ENCODE measurements at regions not wholly inside any gene's neighbourhood (a gene's known extent, or its start where the extent isn't known, plus 50 kb on each side); places are given as distances from the start of the nearest gene placed in this dataset.

GRCh38 chr10:36366843-36367242 lies 724.7 kb upstream of the FZD8 start:
- Histone ChIP-seq H3K79me2 (ENCODE audit: insufficient read depth, low read length) (no peaks in the 10 kb centered on the region), H3K36me3 (ENCODE audit: control insufficient read depth in 1 of 2, insufficient read depth in 2 of 2, low read length in 2 of 2) (no peaks in the 10 kb centered on the region), H3K4me2 (ENCODE audit: low read length) (no peak overlapping the region), H3K9me3 (ENCODE audit: control insufficient read depth in 1 of 2, insufficient read depth in 1 of 2, low read depth in 1 of 2, low read length in 2 of 2) (peaks cover 6 to 25% of the 10 kb centered on the region in 2 experiments; a peak in 2 of 4 replicates), H3K9ac (ENCODE audit: low read length) (no peak overlapping the region), H2AFZ (ENCODE audit: low read depth, low read length, poor library complexity, severe bottlenecking) (no peak overlapping the region), H3K27ac (ENCODE audit: low read depth, low read length) (no peak overlapping the region), H3K9me2 (ENCODE audit: insufficient read depth) (no peaks in the 10 kb centered on the region), H4K20me1 (ENCODE audit: insufficient read depth) (no peaks in the 10 kb centered on the region), H3K4me1 (ENCODE audit: control insufficient read depth in 1 of 2, insufficient read depth in 2 of 2, low read length in 2 of 2) (no peaks in the 10 kb centered on the region), H3K4me3 (replicated peaks in 1 of 2; ENCODE audit: low read depth in 1 of 2, low read length in 2 of 2) (no peak overlapping the region), H3K27me3 (ENCODE audit: insufficient read depth, low read length) (no peaks in the 10 kb centered on the region)
- ChIA-PET RAD21 (ENCODE audit: low non-redundant PET in 1 of 2, low total read pairs in 2 of 2, uncharacterized antibody in 2 of 2, unreplicated experiment in 2 of 2) (no interaction called here), POLR2A (no interaction called here), CTCF (no interaction called here)
- BruUV-seq (replicated peaks): no TSS peak
- TF ChIP-seq ZFX (IDR thresholded peaks at IDR 0.05) (no peak), POLR2AphosphoS5 (IDR thresholded peaks at IDR 0.05; ENCODE audit: low read depth, low read length) (no peak), EZH2 (IDR thresholded peaks at IDR 0.05) (no peak), POLR2A (IDR thresholded peaks at IDR 0.05; ENCODE audit: borderline replicate concordance, extremely low read depth, insufficient read depth, insufficient read length) (no peak), ZBTB33 (IDR thresholded peaks at IDR 0.05; ENCODE audit: extremely low read depth, insufficient replicate concordance, low read length) (no peak), SRF (IDR thresholded peaks at IDR 0.05; ENCODE audit: low read depth) (no peak), CBX3 (IDR thresholded peaks at IDR 0.05; ENCODE audit: low read depth) (no peak), SP1 (IDR thresholded peaks at IDR 0.05; ENCODE audit: low read depth) (no peak)
- TF ChIP-seq, protein P1, sequence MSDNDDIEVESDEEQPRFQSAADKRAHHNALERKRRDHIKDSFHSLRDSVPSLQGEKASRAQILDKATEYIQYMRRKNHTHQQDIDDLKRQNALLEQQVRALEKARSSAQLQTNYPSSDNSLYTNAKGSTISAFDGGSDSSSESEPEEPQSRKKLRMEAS (IDR thresholded peaks at IDR 0.05): no peak
- intact Hi-C loops (cut with micrococcal nuclease): no loop called here
- DNase-seq (ENCODE audit: low read depth, low spot score) (no peak), ATAC-seq (no peak)

DNA sequence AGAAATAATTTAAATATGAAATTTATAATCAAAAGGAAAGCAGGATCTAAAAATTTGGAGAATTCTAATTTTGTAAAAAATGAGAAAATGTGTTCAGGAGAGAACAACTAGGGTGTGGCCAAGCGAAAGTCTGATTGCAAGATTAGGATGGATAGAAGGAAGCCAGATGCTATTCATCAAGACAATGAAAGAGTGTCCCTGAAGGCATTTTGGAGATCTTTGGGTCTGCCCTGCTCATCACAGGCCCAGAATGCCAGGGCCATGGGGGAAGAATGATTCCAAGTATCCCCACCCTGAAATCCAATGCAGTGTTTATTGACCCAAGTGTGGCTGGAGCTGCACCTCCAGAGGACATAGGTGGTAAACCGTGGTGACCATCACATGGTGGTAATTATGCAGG lies 724.0 kb upstream of the FZD8 start:
- Histone ChIP-seq H3K9ac (ENCODE audit: low read length) (no peak overlapping the region), H4K20me1 (ENCODE audit: insufficient read depth) (no peaks in the 10 kb centered on the region), H3K27ac (ENCODE audit: low read depth, low read length) (no peak overlapping the region), H3K4me1 (ENCODE audit: control insufficient read depth in 1 of 2, insufficient read depth in 2 of 2, low read length in 2 of 2) (no peaks in the 10 kb centered on the region), H3K4me3 (replicated peaks in 1 of 2; ENCODE audit: low read depth in 1 of 2, low read length in 2 of 2) (no peak overlapping the region), H3K36me3 (ENCODE audit: control insufficient read depth in 1 of 2, insufficient read depth in 2 of 2, low read length in 2 of 2) (no peaks in the 10 kb centered on the region), H3K9me2 (ENCODE audit: insufficient read depth) (no peaks in the 10 kb centered on the region), H2AFZ (ENCODE audit: low read depth, low read length, poor library complexity, severe bottlenecking) (no peak overlapping the region), H3K27me3 (ENCODE audit: insufficient read depth, low read length) (no peaks in the 10 kb centered on the region), H3K9me3 (ENCODE audit: control insufficient read depth in 1 of 2, insufficient read depth in 1 of 2, low read depth in 1 of 2, low read length in 2 of 2) (peaks cover 6 to 25% of the 10 kb centered on the region in 2 experiments; a peak in 2 of 4 replicates), H3K79me2 (ENCODE audit: insufficient read depth, low read length) (no peaks in the 10 kb centered on the region), H3K4me2 (ENCODE audit: low read length) (no peak overlapping the region)
- intact Hi-C loops (cut with micrococcal nuclease): no loop called here
- CTCF ChIA-PET: no interaction called here
- TF ChIP-seq, protein P2, sequence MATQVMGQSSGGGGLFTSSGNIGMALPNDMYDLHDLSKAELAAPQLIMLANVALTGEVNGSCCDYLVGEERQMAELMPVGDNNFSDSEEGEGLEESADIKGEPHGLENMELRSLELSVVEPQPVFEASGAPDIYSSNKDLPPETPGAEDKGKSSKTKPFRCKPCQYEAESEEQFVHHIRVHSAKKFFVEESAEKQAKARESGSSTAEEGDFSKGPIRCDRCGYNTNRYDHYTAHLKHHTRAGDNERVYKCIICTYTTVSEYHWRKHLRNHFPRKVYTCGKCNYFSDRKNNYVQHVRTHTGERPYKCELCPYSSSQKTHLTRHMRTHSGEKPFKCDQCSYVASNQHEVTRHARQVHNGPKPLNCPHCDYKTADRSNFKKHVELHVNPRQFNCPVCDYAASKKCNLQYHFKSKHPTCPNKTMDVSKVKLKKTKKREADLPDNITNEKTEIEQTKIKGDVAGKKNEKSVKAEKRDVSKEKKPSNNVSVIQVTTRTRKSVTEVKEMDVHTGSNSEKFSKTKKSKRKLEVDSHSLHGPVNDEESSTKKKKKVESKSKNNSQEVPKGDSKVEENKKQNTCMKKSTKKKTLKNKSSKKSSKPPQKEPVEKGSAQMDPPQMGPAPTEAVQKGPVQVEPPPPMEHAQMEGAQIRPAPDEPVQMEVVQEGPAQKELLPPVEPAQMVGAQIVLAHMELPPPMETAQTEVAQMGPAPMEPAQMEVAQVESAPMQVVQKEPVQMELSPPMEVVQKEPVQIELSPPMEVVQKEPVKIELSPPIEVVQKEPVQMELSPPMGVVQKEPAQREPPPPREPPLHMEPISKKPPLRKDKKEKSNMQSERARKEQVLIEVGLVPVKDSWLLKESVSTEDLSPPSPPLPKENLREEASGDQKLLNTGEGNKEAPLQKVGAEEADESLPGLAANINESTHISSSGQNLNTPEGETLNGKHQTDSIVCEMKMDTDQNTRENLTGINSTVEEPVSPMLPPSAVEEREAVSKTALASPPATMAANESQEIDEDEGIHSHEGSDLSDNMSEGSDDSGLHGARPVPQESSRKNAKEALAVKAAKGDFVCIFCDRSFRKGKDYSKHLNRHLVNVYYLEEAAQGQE (IDR thresholded peaks at IDR 0.05; ENCODE audit: low read depth): no peak
- no peak for TF ChIP-seq SRF (IDR thresholded peaks at IDR 0.05; ENCODE audit: low read depth)
- POLR2A ChIA-PET: no interaction called here
- ATAC-seq (no peak), DNase-seq (ENCODE audit: low read depth, low spot score) (no peak)
- RAD21 ChIA-PET (ENCODE audit: low non-redundant PET in 1 of 2, low total read pairs in 2 of 2, uncharacterized antibody in 2 of 2, unreplicated experiment in 2 of 2): no interaction called here
- no TSS peak for BruUV-seq (replicated peaks)
